ENCODE measurements at regions not wholly inside any gene's neighbourhood (a gene's known extent, or its start where the extent isn't known, plus 50 kb on each side); places are given as distances from the start of the nearest gene placed in this dataset.

- Histone ChIP-seq H3K9me3 (no peaks in the 10 kb centered on the region), H3K27me3 (no peaks in the 10 kb centered on the region), H3K4me3 (no peak overlapping the region), H3K4me1 (no peaks in the 10 kb centered on the region), H3K36me3 (no peaks in the 10 kb centered on the region), H3K27ac (no peak overlapping the region)
- intact Hi-C loops (cut with DNase I) = no loop called here
- no peak for DNase-seq
- 83 to 91% methylated on average over 3 of the region's 3 CpGs for WGBS, 2 donors
- TF ChIP-seq, protein P1, sequence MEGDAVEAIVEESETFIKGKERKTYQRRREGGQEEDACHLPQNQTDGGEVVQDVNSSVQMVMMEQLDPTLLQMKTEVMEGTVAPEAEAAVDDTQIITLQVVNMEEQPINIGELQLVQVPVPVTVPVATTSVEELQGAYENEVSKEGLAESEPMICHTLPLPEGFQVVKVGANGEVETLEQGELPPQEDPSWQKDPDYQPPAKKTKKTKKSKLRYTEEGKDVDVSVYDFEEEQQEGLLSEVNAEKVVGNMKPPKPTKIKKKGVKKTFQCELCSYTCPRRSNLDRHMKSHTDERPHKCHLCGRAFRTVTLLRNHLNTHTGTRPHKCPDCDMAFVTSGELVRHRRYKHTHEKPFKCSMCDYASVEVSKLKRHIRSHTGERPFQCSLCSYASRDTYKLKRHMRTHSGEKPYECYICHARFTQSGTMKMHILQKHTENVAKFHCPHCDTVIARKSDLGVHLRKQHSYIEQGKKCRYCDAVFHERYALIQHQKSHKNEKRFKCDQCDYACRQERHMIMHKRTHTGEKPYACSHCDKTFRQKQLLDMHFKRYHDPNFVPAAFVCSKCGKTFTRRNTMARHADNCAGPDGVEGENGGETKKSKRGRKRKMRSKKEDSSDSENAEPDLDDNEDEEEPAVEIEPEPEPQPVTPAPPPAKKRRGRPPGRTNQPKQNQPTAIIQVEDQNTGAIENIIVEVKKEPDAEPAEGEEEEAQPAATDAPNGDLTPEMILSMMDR (IDR thresholded peaks at IDR 0.05) = no peak
- TF ChIP-seq POLR2AphosphoS5 (IDR thresholded peaks at IDR 0.05) (no peak), POLR2A (IDR thresholded peaks at IDR 0.05) (no peak), EP300 (IDR thresholded peaks at IDR 0.05) (no peak)
Measured at GRCh38 chr10:31103112-31103511, 71.4 kb upstream of the ZNF438 start.

- no peak for DNase-seq
- intact Hi-C loops (cut with DNase I) = no loop called here
- no peaks in the 10 kb centered on the region for H3K27me3 ChIP-seq
- no peak for TF ChIP-seq EP300 (IDR thresholded peaks at IDR 0.05)
- TF ChIP-seq, protein P1 (IDR thresholded peaks at IDR 0.05) = no peak
- no peak for TF ChIP-seq POLR2A (IDR thresholded peaks at IDR 0.05)
- no peak for TF ChIP-seq POLR2AphosphoS5 (IDR thresholded peaks at IDR 0.05)
- 72 to 73% methylated on average over 3 of the region's 3 CpGs for WGBS, 2 donors
- no peaks in the 10 kb centered on the region for H3K36me3 ChIP-seq
- H3K4me1 ChIP-seq = no peaks in the 10 kb centered on the region
- H3K27ac ChIP-seq = no peak overlapping the region
- no peak overlapping the region for H3K4me3 ChIP-seq
- H3K9me3 ChIP-seq = no peaks in the 10 kb centered on the region
Measured at GRCh38 chr10:31112961-31113360, 81.3 kb upstream of the ZNF438 start.

GRCh38 chr10:31116226-31116625, 84.6 kb upstream of the ZNF438 start:
- no peaks in the 10 kb centered on the region for H3K27me3 ChIP-seq
- H3K27ac ChIP-seq = no peak overlapping the region
- H3K4me1 ChIP-seq = peaks cover 0 to 4% (median 0%) of the 10 kb centered on the region in 4 donors
- DNase-seq = no peak
- WGBS, 2 donors = 81 to 84% methylated on average over 6 of the region's 6 CpGs
- no peaks in the 10 kb centered on the region for H3K9me3 ChIP-seq
- TF ChIP-seq, protein P1 (IDR thresholded peaks at IDR 0.05) = no peak
- TF ChIP-seq POLR2A (IDR thresholded peaks at IDR 0.05) (no peak), POLR2AphosphoS5 (IDR thresholded peaks at IDR 0.05) (no peak), EP300 (IDR thresholded peaks at IDR 0.05) (no peak)
- intact Hi-C loops (cut with DNase I) = no loop called here
- no peaks in the 10 kb centered on the region for H3K36me3 ChIP-seq
- no peak overlapping the region for H3K4me3 ChIP-seq

GRCh38 chr10:31118556-31118955, 86.9 kb upstream of the ZNF438 start:
- H3K4me1 ChIP-seq = peaks cover 0 to 4% (median 0%) of the 10 kb centered on the region in 4 donors
- H3K4me3 ChIP-seq = no peak overlapping the region
- H3K36me3 ChIP-seq = no peaks in the 10 kb centered on the region
- H3K27me3 ChIP-seq = no peaks in the 10 kb centered on the region
- DNase-seq = no peak
- TF ChIP-seq, protein P1 (IDR thresholded peaks at IDR 0.05) = no peak
- no peak for TF ChIP-seq EP300 (IDR thresholded peaks at IDR 0.05)
- no peak for TF ChIP-seq POLR2AphosphoS5 (IDR thresholded peaks at IDR 0.05)
- TF ChIP-seq POLR2A (IDR thresholded peaks at IDR 0.05) = no peak
- WGBS, 2 donors = 75 to 82% methylated on average over 3 of the region's 3 CpGs
- no peak overlapping the region for H3K27ac ChIP-seq
- H3K9me3 ChIP-seq = no peaks in the 10 kb centered on the region
- intact Hi-C loops (cut with DNase I) = no loop called here

DNA sequence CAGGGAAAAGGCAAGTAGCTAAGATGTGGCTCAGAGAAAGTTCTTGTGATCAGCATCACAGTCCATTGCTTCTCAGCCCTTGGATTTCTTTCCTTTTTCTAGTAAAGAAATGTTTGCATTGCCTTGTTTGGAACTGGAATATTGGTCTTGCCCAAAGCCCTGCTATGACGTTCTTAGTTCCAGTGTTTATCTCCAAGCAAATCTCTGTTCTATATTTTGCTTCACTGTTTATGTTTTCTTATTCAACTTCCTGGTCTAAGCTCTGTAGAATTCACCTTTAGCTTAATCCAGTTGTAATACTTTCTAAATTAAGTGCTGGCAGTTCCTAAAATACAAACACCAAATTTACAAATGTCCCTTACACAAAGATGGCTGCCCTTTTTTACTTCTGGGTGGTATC, 88.7 kb upstream of the ZNF438 start:
- Histone ChIP-seq H3K36me3 (no peaks in the 10 kb centered on the region), H3K4me1 (peaks cover 0 to 4% (median 0%) of the 10 kb centered on the region in 4 donors), H3K4me3 (no peak overlapping the region), H3K27ac (peak overlapping the region in 1 of 4 donors; percentile 4), H3K27me3 (no peaks in the 10 kb centered on the region), H3K9me3 (no peaks in the 10 kb centered on the region)
- intact Hi-C loops (cut with DNase I) = no loop called here
- 48 to 57% methylated on average over 1 of the region's 1 CpG for WGBS, 2 donors
- TF ChIP-seq, protein P1 (IDR thresholded peaks at IDR 0.05) = no peak
- TF ChIP-seq POLR2A (IDR thresholded peaks at IDR 0.05) = no peak
- no peak for TF ChIP-seq POLR2AphosphoS5 (IDR thresholded peaks at IDR 0.05)
- no peak for TF ChIP-seq EP300 (IDR thresholded peaks at IDR 0.05)
- no peak for DNase-seq

Data from sigmoid colon (tissue), 6 donors.